TTC549 (cell line): ENCODE measurements at regions not wholly inside any gene's neighbourhood (a gene's known extent, or its start where the extent isn't known, plus 50 kb on each side); places are given as distances from the start of the nearest gene placed in this dataset.
"Not testable (repeated sequence)": the region's sequence is repeated elsewhere in the genome, so short reads cannot be mapped to it uniquely, and the experiment has no call there.

Experiments used
- FAIRE-seq: peaks from 2 replicates; lab custom pipeline; 2012; peaks lifted over from hg19 to GRCh38; lab: Jason Lieb, UNC

DNA sequence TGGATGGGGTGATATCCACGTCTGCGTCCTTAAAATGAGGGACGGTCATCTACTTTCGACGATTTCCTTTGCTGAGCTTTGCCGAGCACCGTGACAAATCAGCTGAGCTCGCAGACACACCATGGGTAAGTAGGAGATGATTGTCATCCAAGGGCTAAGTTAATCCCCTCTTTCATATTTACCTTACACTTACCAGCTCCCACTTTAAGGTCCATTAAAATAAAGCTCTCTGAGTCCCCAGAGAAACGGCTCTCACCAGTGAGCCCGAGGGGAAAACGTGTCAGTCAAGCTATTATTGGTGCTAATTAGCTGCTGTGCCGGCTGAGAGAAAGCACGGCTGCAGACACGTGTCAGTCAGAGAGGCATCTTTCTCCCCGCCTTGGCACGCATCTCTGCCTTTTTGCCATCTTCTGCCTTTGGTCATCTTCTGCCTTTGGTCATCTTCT lies 72.2 kb downstream of the CRLF2 start:
- FAIRE-seq, result no peak

DNA sequence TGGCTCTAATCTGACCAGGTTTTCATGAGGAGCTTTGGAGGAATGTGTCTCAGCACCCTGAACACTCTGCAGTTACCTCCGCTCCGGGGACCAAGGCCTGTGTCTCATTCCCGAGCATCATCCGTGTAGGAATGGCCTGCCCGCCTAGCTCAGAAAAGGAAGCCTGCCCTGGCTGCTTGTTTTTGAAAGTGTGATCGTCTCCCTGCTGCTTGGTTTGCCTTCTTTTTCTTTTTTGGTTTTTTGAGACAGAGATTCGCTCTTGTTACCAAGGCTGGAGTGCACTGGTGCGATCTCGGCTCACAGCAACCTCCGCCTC lies 73.3 kb downstream of the CRLF2 start:
- FAIRE-seq, result no peak

DNA sequence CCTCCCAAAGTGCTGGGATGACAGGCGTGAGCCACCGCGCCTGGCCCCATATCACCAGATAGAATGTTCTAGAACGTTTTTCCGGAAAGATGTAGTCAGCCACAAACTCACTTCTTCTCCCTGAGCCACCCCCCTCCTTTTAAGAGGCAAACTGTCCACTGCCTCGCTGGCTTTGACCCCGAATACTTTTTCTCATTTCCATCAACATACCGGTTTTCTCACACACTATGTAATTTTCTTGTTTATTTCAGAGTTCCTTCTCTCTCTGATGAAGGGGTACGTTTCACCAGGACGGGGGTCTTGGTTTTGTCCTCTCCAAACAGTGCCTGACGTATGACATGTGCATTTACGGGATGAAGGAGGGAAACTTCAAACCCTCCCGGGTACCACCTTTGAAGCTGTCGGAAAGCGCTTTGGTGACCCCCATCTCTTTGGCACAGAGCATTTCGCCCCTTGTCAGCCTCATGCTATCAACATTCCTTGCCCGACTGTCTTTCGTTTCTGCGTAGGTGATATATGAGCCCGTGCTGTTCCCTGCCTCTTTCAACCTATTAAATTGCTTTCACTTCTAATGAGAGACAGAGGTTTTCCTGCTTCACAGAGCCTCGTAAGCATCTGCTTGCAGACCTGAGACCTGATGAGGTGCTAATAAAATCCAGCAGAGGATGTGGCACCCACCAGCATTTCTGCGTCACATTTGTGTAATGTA lies 73.8 kb downstream of the CRLF2 start:
- FAIRE-seq, result no peak

DNA sequence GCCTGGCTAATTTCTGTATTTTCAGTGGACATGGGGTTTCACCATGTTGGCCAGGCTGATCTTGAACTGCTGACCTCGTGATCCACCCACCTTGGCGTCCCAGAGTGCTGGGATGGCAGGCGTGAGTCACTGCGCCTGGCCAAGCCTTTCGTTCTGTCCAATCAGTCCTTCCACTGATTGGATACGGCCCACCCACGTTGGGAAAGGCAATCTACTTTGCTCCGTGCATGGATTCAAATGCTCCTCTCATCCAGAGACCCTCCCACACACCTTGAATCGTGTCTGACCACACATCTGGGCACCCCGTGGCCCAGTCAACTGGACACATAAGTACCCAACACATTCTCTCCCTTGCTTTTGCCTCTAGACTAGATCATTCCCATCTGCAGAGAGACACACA lies 74.9 kb downstream of the CRLF2 start:
- FAIRE-seq, result no peak

DNA sequence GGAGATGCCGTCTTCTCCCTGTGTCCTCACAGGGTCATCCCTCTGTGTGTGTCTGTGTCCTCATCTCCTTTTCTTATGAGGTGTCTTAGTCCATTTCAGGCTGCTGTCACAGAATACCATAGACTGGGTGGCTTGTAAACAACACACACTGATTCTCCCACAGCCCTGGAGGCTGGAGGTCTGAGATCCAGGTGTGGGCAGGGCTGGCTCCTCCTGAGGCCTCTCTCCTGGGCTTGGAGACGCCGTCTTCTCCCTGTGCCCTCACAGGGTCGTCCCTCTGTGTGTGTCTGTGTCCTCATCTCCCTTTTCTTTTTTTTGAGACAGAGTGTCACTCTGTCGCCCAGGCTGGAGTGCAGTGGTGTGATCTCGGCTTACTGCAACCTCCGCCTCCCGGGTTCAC lies 75.9 kb downstream of the CRLF2 start:
- not testable (repeated sequence) for FAIRE-seq

DNA sequence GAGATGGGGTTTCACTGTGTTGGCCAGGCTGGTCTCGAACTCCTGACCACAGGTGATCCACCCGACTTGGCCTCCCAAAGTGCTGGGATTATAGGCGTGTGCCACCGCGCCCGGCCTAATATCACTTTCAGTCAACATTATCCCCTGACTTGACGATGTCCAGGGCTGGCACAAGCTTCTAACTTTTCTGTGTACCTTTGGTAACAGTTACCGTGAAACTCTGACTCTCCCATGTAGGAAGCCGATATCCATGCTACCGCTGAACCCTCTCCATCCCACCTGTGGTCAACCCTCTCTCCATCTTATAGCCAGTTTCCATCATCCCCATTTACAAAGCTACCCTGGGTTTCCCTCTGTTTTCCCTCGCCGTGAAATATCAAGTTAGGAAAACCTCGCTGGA lies 77.5 kb downstream of the CRLF2 start:
- no peak for FAIRE-seq

DNA sequence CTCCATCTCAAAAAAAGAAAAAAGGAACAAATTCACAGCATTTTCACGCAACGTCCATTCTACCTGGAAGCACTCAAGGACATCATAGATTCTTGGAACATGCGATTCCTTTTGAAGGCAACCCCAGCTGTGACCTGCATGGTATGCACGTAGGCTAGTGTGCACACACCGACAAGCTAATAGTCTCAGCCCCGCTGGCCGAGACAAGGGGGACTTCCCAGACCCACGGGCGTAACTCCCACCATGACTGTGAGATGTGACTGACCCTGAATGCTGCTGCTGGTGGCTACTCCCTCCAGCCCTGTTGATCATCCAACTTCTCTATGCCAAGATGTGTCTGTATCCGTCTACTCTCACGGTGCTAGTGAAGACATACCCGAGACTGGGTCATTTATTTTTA lies 78.3 kb downstream of the CRLF2 start:
- no peak for FAIRE-seq

DNA sequence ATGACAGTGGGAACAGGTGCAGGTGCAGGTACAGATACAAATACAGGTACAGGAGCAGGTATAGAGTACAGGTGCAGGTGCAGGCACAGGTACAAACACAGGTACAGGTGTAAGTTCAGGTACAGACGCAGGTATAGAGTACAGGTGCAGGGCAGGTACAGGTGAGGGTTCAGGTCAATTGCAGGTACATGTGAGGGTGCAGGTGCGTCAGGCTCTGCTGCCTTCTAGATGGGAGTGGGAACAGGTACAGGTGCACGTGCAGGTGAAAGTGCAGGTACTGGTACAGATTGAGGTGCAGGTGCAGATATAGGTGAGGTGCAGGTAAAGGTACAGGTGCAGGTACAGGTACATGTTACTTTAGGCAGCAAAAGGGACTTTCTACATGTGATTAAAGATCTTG lies 85.7 kb downstream of the CRLF2 start:
- FAIRE-seq, result no peak

DNA sequence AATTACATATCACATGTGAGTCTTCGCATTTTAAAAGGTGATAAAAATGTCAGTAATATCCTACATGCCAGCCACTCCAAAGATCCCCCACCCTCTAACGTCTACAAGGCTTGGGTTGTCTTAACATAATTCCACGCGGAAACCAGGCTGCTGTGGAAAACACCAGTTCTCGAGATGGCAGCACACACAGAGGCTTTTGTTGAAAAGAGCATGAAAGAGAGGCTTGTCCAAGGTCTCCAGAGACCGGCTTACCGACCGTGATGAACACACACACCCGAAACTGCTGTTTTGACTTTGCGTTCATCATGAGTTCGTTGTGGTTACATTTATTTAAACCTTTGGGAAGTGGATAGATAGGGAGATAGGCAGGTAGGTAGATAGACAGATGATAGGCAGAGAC lies 87.9 kb downstream of the CRLF2 start:
- no peak for FAIRE-seq

DNA sequence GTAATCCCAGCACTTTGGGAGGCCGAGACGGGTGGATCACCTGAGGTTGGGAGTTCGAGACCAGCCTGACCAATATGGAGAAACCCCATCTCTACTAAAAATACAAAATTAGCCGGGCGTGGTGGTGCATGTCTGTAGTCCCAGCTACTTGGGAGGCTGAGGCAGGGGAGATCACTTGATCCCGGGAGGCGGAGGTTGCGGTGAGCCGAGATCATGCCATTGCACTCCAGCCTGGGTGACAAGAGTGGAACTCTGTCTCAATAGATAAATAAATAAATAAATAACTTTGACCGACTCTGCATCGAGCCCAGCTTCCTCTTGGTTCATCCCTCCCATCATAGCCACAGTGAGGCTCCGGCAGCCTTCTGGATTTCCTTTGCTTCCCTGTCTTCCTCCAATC lies 89.6 kb downstream of the CRLF2 start:
- not testable (repeated sequence) for FAIRE-seq

DNA sequence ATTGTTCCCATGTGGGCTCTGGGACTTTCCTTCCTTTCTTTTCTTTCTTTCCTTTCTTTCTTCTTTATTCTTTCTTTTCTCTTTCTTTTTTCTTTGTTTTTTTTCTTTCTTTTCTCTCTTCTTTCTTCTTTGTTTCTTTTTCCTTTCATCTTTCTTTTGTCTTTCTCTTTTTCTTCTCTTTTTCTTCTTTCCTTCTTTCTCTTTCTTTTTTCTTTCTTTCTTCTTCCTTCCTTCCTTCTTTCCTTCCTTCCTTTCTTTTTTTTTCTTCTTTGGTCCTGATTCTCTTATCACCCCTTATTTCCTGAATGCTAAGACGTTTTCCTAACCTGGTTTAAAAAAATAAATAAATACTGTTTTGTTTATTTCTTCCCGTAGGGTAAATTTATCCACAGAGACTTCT lies 93.2 kb downstream of the CRLF2 start:
- no peak for FAIRE-seq

DNA sequence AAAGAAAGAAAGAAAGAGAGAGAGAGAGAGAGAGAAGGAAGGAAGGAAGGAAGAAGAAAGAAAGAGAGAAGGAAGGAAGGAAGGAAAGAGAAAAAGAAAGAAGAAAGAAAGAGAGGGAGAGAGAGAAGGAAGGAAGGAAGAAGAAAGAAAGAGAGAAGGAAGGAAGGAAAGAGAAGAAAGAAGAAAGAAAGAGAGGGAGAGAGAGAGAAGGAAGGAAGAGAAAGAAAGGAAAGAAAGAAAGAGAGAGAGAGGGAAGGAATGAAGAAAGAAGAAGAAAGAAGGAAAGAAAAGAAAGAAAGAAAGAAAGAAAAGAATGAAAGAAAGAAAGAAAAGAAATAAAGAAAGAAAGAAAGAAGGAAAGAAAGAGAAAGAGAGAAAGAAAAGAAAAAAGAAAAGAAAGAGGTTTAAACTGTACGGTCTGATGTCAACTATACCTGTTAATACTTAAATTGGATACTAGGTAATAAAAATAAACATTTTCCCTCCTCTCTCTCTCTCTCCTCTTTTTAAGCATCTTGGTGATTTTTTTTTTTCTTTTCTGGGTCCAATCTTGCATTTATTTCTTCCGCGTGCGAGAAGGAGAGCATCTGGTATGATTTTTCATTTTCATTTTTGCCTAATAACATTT lies 93.8 kb downstream of the CRLF2 start:
- FAIRE-seq, result no peak

DNA sequence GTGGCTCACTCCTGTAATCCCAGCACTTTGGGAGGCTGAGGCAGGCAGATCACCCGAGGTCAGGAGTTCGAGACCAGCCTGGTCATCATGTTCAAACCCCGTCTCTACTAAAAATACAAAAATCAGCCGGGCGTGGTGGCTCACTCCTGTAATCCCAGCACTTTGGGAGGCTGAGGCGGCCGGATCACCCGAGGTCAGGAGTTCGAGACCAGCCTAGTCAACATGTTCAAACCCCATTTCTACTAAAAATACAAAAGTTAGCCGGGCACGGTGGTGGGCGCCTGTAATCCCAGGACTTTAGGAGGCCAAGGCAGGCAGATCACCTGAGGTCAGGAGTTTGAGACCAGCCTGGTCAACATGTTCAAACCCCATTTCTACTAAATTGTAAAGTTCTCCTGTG lies 97.0 kb downstream of the CRLF2 start:
- not testable (repeated sequence) for FAIRE-seq

DNA sequence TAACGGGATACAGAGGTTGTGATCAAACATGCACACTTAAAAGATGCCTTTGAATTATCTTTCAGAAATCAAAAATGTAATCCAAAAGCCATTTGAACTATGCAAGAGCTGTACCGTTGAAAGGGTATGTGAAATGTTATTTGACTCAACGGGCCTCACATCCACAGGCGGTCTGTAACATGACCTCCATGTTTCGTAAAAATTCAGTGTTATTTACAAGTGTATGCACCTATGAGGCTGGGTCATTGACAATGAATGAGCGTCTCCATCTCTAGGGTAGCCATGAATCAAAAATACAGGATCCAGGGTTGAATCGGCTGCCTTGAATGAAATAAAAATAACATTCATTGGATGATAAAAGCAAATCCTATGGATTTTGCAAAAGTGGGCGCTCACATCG lies 100.1 kb downstream of the CRLF2 start:
- no peak for FAIRE-seq

DNA sequence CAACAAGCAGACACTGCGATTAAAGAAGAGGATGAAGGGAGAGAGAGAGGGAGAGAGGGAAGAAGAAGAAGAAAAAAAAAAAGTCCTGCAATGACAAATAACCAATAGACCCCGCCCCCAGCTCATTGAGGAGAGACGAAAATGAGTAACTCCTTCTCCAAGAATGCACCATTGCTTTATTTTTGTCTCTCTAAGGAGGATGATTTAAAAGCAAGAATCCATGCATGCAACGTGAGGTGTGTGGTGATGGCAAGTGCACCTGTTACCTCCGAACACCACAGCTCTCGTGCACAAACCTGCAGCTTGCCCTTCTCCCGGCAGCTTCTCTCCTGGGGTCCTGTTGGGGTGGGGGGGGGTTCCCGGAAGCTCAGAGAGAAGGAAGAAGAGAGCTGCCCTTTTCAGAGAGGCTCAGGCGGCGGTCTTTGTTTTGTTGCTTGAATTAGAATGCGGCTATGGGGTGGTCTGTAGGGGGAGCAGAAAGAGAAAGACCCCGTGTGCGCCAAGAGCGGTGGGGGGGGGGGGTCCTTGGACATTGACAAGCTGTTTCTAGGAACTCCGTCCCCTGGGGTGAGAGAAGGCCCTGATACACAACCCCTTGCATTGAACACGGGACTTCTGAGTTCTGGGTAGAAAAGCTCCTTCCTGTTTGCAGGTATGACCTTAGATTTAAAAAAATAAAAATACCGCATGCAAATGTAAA lies 100.7 kb downstream of the CRLF2 start:
- no peak for FAIRE-seq

DNA sequence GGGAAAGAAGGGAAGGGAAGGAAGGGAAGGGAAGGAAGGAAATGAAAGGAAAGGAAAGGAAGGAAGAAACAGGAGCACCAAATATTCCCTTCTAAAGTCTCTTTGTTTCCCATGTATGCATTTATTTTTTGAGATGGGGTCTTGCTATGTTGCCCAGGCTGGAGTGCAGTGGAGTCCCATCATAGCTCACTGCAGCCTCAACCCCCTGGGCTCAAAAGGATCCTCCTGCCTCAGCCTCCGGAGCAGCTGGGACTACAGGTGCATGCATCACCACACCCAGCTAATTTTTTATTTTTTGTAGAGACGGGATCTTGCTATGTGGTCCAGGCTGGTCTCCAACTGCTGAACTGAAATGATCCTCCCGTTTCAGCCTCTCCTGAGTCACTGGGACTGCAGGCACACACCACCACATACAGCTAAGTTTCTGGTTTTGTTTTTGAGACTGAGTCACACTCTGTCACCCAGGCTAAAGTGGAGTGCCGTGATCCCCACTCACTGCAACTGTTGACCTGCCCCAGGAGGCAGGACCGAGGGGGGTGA lies 102.8 kb downstream of the CRLF2 start:
- FAIRE-seq, result no peak

DNA sequence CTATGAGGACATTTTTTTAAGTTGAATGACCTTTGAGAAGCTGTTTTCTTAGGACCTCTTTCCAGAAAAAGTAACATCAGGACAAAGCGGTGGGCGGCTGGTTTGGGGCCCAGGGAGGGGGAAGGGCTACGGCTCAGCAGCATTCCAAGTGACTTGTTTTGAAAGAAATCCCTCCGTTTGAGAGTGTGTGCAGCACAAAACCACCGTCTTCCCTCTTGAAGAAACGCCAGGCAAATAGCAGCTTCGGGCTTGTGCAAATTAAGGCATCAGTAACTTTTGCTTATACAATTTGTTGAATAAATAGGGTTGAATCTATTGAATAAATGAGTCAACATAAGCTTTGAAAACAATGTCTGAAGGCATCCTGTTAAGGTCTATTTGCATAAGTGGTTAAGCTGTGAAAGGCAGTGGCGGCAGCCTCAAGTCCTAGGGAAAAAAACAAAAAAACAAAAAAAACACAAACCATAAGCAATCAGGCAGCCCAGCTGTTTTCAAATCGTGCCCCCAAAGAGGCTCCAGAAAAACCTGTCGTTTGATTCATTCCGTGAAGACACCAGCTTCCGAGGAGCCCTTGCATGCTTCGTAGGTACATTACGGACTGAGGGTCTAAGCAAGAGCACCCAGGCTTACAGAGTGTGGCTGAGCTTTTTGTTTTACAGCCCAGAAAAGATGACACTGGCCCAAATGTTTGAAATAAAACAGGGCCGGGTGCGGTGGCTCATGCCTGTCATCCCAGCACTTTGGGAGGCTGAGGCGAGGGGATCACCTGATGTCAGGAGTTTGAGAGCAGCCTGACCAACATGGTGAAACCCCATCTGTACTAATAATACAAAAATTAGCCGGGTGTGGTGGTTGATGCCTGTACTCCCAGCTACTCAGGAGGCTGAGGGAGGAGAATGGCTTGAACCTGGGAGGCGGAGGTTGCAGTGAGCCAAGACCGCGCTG lies 103.7 kb downstream of the CRLF2 start:
- FAIRE-seq, result no peak

DNA sequence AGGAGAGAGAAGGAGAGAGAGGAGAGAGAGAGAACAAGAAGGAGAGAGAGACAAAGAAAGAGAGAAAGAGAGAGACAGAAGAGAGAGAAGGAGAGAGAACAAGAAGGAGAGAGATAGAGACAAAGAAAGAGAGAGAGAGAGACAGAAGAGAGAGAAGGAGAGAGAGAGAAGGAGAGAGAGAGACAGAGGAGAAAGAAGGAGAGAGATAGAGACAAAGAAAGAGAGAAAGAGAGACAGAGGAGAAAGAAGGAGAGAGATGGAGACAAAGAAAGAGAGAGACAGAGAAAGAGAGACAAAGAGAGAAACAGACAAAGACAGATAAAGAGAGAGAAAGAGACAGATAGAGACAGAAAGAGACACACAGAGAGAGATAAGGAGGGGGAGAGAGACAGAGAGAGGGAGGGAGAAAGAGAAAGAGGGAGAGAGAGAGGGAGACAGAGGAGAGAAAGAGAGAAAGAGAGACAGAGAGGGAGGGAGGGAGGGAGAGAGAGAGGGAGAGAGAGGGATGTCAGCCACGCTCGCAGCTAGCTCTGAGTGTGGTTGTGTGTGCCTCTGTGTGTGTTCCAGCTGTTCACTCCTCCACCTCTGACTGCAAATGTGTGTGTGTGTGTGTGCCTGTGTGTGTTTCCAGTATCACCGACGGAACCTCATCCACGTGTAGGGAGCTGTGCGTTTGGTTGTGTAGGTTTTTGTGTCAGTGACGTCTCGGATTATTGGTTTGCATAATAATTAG lies 105.8 kb downstream of the CRLF2 start:
- FAIRE-seq, result no peak

DNA sequence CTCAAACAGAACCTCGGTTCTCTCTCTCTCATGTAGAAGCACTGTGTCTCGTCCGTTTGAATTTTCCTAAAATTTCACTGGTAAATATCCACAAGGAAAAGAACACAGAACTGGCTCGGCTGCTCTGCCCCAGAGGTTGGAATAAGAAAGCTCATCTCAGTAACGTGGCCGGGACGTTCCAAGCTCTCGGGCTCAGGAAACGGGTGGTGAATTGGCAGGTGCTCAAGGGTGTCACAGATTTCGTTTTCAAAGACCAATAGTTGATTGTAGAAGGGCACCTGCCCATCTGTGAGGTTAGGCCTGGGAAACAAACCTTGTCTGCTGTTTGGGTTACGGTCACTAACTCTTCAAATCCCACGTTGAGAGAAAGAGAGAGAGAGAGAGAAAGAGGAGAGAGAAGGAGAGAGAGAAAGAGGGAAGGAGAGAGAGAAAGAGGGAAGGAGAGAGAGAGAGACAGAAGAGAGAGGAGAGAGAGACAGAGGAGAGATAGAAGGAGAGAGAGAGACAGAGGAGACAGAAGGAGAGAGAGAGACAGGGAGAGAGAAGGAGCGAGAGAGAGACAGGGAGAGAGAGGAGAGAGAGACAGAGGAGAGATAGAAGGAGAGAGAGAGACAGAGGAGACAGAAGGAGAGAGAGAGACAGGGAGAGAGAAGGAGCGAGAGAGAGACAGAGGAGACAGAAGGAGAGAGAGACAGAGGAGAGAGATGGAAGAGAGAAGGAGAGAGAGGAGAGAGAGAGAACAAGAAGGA lies 106.6 kb downstream of the CRLF2 start:
- FAIRE-seq, result no peak

DNA sequence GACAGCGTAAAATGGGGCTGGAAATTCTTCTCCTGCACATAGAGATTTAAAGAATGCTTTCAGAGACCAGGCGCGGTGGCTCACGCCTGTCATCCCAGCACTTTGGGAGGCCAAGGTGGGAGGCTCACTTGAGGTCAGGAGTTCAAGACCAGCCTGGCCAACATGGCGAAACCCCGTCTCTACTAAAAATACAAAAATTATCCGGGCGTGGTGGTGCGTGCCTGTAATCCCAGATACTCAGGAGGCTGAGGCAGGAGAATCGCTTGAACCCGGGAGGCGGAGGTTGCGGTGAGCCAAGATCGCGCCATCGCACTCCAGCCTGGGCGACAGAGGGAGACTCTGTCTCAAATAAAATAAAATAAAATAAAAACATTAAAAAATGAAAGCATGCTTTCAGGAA lies 107.4 kb downstream of the CRLF2 start:
- not testable (repeated sequence) for FAIRE-seq

DNA sequence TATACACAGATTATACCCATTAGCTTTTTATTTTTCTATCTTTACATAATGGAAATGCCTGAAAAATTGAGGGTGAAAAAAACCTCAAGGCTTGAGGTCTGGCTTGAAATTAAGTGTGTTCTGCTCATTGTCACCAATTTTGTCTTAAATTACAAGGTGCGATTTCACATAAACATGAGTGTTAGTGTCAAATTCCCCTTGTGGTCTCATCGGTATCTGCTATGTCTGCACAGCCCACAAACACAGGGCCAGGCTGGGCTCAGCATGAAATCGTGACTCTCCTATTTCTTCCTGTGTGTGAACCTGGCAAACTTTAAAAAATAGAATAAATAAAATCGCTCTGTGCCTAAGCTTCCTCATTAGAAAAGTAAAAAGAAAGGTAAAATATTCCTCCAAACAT lies 109.1 kb downstream of the CRLF2 start:
- no peak for FAIRE-seq
